Subcutaneous abdominal adipose tissue (tissue), 5 donors: ENCODE measurements at regions not wholly inside any gene's neighbourhood (a gene's known extent, or its start where the extent isn't known, plus 50 kb on each side); places are given as distances from the start of the nearest gene placed in this dataset.

Source experiments
- H3K27ac ChIP-seq: one replicate; pipeline ENCODE4 v1.7.0; 2013; ENCODE audit warnings: low read depth, mild to moderate bottlenecking, inconsistent platforms, low read length, moderate library complexity
- H3K27me3 ChIP-seq, 5 donors: one replicate each; pipeline ENCODE4 v1.7.0; 2013; ENCODE audit warnings: low read length in 5 of 5, inconsistent platforms in 1 of 5; ENCODE audit not compliant: control insufficient read depth in 5 of 5, insufficient read depth in 4 of 5
- H3K36me3 ChIP-seq, 5 donors: one replicate each; pipeline ENCODE4 v1.7.0; 2013; ENCODE audit warnings: low read length in 5 of 5; ENCODE audit not compliant: control insufficient read depth in 5 of 5, insufficient read depth in 5 of 5
- H3K4me1 ChIP-seq, 5 donors: one replicate each; pipeline ENCODE4 v1.7.0; 2013; ENCODE audit warnings: low read length in 5 of 5, mild to moderate bottlenecking in 3 of 5, moderate library complexity in 1 of 5; ENCODE audit not compliant: control insufficient read depth in 5 of 5, insufficient read depth in 5 of 5
- H3K4me3 ChIP-seq, 5 donors: one replicate each; pipeline ENCODE4 v1.7.0; 2013; ENCODE audit warnings: low read length in 5 of 5, low read depth in 1 of 5
- H3K9ac ChIP-seq, 5 donors: one replicate each; pipeline ENCODE4 v1.7.0; 2013; ENCODE audit warnings: low read length in 5 of 5, mild to moderate bottlenecking in 4 of 5, moderate library complexity in 3 of 5
- H3K9me3 ChIP-seq, 5 donors: one replicate each; pipeline ENCODE4 v1.7.0; 2013; ENCODE audit warnings: low read length in 5 of 5; ENCODE audit not compliant: control insufficient read depth in 5 of 5
- donor health status: healthy.
- donor health status: healthy.
- donor health status: healthy.
- donor health status: healthy.
- donor health status: healthy.

- peaks cover 29 to 70% (median 54%) of the 10 kb centered on the region in 5 donors for H3K27me3 ChIP-seq
- H3K4me3 ChIP-seq: no peak overlapping the region
- H3K27ac ChIP-seq: no peak overlapping the region
- no peaks in the 10 kb centered on the region for H3K36me3 ChIP-seq
- peaks cover 0 to 5% (median 0%) of the 10 kb centered on the region in 5 donors for H3K9me3 ChIP-seq
- H3K4me1 ChIP-seq: peaks cover 0 to 8% (median 2%) of the 10 kb centered on the region in 5 donors
- H3K9ac ChIP-seq: no peak overlapping the region
Observed at GRCh38 chr9:135223831-135224230, 136.4 kb downstream of the OLFM1 start.

GRCh38 chr9:135224286-135224877 is 136.9 kb downstream of the OLFM1 start:
- H3K27ac ChIP-seq: no peak overlapping the region
- no peak overlapping the region for H3K9ac ChIP-seq
- H3K4me3 ChIP-seq: no peak overlapping the region
- peaks cover 0 to 5% (median 0%) of the 10 kb centered on the region in 5 donors for H3K4me1 ChIP-seq
- no peaks in the 10 kb centered on the region for H3K36me3 ChIP-seq
- peaks cover 0 to 5% (median 0%) of the 10 kb centered on the region in 5 donors for H3K9me3 ChIP-seq
- H3K27me3 ChIP-seq: peaks cover 29 to 76% (median 52%) of the 10 kb centered on the region in 5 donors

DNA sequence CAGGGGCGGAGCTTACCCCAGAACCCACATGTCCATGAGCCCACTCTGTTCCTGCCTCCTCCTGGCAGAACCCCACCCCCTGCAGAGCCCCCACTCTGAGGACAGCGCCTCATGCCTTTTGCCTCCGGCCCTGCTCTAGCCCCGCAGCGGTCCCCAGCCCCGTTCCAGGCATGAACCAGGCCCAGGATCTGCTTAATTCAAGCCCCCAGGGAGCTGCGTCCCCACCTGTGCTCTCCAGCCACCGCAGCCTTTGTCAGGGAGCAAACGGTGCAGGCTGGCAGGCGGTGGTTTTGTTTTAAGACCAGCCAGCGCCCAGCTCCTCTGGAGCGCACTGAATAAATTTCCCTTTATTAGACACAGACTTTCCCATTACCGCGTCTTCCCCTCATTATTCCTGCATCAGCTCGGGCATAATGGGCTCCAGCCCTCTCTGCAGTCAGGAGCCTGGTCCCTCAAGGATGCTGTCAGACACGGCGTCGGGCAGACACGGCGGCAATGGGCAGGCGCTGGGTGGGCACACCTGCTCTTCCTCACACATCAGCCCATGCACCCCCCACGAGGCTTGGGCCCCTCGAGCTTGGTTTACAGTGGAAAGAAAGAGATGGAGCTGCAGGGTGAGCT is 137.6 kb downstream of the OLFM1 start:
- H3K4me3 ChIP-seq: no peak overlapping the region
- peaks cover 0 to 5% (median 0%) of the 10 kb centered on the region in 5 donors for H3K4me1 ChIP-seq
- peaks cover 0 to 5% (median 0%) of the 10 kb centered on the region in 5 donors for H3K9me3 ChIP-seq
- H3K9ac ChIP-seq: no peak overlapping the region
- no peaks in the 10 kb centered on the region for H3K36me3 ChIP-seq
- H3K27me3 ChIP-seq: peaks cover 27 to 77% (median 48%) of the 10 kb centered on the region in 5 donors
- no peak overlapping the region for H3K27ac ChIP-seq

- no peaks in the 10 kb centered on the region for H3K36me3 ChIP-seq
- H3K9me3 ChIP-seq: peaks cover 0 to 5% (median 0%) of the 10 kb centered on the region in 5 donors
- peaks cover 0 to 9% (median 3%) of the 10 kb centered on the region in 5 donors for H3K4me1 ChIP-seq
- no peak overlapping the region for H3K4me3 ChIP-seq
- no peak overlapping the region for H3K27ac ChIP-seq
- peaks cover 25 to 71% (median 45%) of the 10 kb centered on the region in 5 donors for H3K27me3 ChIP-seq
- no peak overlapping the region for H3K9ac ChIP-seq
Observed at GRCh38 chr9:135225619-135226228, 138.3 kb downstream of the OLFM1 start.

- peaks cover 0 to 12% (median 8%) of the 10 kb centered on the region in 5 donors for H3K4me1 ChIP-seq
- peaks cover 25 to 64% (median 41%) of the 10 kb centered on the region in 5 donors for H3K27me3 ChIP-seq
- H3K36me3 ChIP-seq: no peaks in the 10 kb centered on the region
- H3K9me3 ChIP-seq: peaks cover 0 to 5% (median 0%) of the 10 kb centered on the region in 5 donors
- no peak overlapping the region for H3K4me3 ChIP-seq
- no peak overlapping the region for H3K27ac ChIP-seq
- H3K9ac ChIP-seq: no peak overlapping the region
Observed at GRCh38 chr9:135226369-135227050, 139.0 kb downstream of the OLFM1 start.

- Histone ChIP-seq H3K9me3 (peaks cover 0 to 5% (median 0%) of the 10 kb centered on the region in 5 donors), H3K9ac (no peak overlapping the region)
Observed at GRCh38 chr9:135227641-135228251, 140.3 kb downstream of the OLFM1 start.

GRCh38 chr9:135228345-135228982 is 141.0 kb downstream of the OLFM1 start:
- Histone ChIP-seq H3K36me3 (no peaks in the 10 kb centered on the region), H3K4me3 (no peak overlapping the region), H3K27ac (no peak overlapping the region), H3K27me3 (peaks cover 16 to 50% (median 31%) of the 10 kb centered on the region in 5 donors), H3K4me1 (peaks cover 0 to 9% (median 7%) of the 10 kb centered on the region in 5 donors), H3K9me3 (peaks cover 0 to 5% (median 0%) of the 10 kb centered on the region in 5 donors), H3K9ac (no peak overlapping the region)

More at GRCh38 chr9:135227641-135228251, 140.3 kb downstream of the OLFM1 start:
- Histone ChIP-seq H3K36me3 (no peaks in the 10 kb centered on the region), H3K4me3 (no peak overlapping the region), H3K27me3 (peaks cover 19 to 56% (median 34%) of the 10 kb centered on the region in 5 donors), H3K27ac (no peak overlapping the region), H3K4me1 (peaks cover 0 to 9% (median 7%) of the 10 kb centered on the region in 5 donors)

DNA sequence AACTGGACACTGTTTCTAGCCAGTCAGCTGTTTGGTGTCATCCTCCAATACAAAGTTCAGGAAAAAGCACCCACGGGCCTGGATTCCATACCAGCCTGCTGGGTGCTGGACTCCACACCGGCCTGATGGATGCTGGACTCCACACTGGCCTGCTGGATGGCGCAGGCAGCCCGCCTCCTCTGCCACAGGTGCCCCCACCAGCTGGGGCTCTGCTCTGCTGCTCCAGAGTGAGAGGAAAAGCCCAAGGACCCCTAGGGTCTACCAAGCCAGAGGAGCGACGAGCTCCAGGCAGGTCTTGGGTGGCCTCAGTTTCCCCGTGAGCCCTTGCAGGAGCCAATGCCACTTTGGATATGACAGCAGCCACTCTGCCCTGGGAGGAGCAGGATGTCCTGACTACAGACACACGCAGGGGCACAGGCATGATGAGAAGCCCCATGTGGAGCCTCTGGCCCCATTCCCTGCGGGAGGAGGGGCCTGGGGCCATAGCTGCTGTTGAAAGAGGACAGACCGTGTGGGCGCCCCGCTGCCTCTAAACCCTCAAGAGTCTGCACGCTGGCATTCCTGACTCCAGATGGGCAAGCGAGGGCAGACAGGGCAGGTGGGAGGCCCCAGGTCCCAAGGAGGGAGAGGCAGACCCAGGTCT is 141.6 kb downstream of the OLFM1 start:
- Histone ChIP-seq H3K36me3 (no peaks in the 10 kb centered on the region), H3K4me3 (no peak overlapping the region), H3K27ac (no peak overlapping the region), H3K27me3 (peaks cover 11 to 45% (median 26%) of the 10 kb centered on the region in 5 donors), H3K4me1 (peaks cover 0 to 9% (median 7%) of the 10 kb centered on the region in 5 donors), H3K9me3 (peaks cover 0 to 7% (median under 1%) of the 10 kb centered on the region in 5 donors), H3K9ac (no peak overlapping the region)
